ELR (cell line): ENCODE measurements at regions not wholly inside any gene's neighbourhood (a gene's known extent, or its start where the extent isn't known, plus 50 kb on each side); places are given as distances from the start of the nearest gene placed in this dataset.

Experiments used
- DNase-seq: peaks from one replicate; pipeline ENCODE4 v3.0.0-alpha.2; 2015; ENCODE audit warnings: low read depth

- DNase-seq, result no peak
These were observed 106.4 kb downstream of the TBX19 start for GRCh38 chr1:168386949-168387586.

GRCh38 chr1:168386492-168386891, 105.8 kb downstream of the TBX19 start:
- DNase-seq, result no peak

GRCh38 chr1:168381850-168382249, 101.2 kb downstream of the TBX19 start:
- DNase-seq, result no peak

DNA sequence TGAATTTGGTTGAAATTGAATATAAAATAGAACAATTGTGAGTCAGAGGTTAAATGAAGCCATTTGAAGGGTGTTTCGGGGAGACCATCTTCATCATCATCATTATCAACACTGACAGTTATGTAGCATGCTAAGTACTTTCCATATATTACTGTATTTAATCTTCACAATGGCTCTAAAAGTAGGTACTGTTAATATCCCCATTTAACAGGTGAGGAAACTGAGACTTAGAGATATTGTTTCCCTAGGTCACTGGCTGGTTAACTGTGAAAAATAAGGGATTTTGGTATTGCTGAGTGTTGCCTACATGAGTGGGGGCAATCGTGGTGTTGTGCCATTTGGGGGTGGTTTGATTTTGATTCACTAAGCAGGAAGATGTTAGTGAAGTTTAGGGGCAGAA, 100.3 kb downstream of the TBX19 start:
- DNase-seq, result no peak

DNA sequence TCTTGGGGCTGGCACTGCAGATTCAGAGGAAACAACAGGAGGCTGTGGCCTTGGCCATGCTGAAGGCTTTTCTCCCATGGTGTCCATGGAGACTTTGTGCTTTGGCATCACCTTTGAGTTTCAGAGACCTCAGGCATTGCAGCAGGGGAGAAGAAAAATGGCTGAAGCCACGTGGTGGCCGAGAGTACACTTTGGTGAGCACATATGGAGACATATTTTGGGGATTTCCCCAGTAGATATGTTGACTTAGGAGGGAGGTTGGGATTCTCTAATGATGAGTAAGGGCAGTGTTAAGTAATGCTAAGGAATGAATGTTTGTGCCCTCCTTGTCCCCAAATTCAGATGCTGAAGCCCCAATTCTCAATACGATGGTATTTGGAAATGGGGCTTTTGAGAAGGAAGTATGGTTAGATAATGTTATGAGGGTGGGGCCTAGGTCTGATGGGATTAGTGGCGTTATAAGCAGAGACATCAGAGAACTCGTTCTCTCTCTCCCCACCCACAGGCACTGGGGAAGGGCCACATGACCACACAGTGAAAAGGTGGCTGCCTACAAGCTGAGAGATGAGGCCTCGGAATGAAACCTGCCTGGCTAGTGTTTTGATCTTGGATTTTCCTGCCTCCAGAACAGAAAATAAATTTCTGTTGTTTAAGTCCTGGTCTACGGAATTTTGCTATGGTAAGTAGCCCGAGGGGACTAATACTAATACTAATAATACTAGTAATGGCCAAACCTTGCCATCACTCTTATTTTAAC, 98.6 kb downstream of the TBX19 start:
- peak; percentile 40 for DNase-seq

- DNase-seq, result no peak
These were observed 95.1 kb downstream of the TBX19 start for GRCh38 chr1:168375566-168376300.

- no peak for DNase-seq
These were observed 93.9 kb downstream of the TBX19 start for GRCh38 chr1:168374566-168374965.

- DNase-seq, result peak; percentile 9
These were observed 93.2 kb downstream of the TBX19 start for GRCh38 chr1:168373869-168374268.

GRCh38 chr1:168372861-168373371, 92.2 kb downstream of the TBX19 start:
- DNase-seq, result no peak

- DNase-seq, result no peak
These were observed 91.6 kb downstream of the TBX19 start for GRCh38 chr1:168372307-168372706.

- no peak for DNase-seq
These were observed 90.8 kb downstream of the TBX19 start for GRCh38 chr1:168371477-168371876.

- DNase-seq, result no peak
These were observed 89.9 kb downstream of the TBX19 start for GRCh38 chr1:168370586-168370985.

- DNase-seq, result no peak
These were observed 89.0 kb downstream of the TBX19 start for GRCh38 chr1:168369655-168370054.

DNA sequence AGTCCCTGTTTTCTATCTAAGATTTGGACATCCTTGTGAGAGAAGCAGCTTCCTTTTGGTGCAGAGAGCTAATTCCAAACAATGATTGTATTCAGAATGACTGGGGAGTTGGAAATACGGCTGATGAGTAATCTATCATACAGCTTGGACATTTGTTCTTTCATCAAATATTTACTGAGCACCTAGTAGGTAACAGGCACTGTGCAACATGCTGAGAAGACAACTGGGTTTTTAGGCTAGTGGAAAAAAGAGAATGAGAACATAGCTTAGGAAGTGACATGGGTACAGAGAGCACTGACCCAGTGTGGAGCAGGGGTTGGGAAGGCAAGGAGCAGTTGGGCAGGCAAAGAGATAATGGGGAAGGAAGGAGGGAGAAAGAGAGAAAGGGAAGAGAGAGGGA, 87.5 kb downstream of the TBX19 start:
- DNase-seq, result no peak

- DNase-seq, result peak; percentile 8
These were observed 85.2 kb downstream of the TBX19 start for GRCh38 chr1:168365719-168366479.
